GM12878 (cell line): ENCODE measurements at regions not wholly inside any gene's neighbourhood (a gene's known extent, or its start where the extent isn't known, plus 50 kb on each side); places are given as distances from the start of the nearest gene placed in this dataset.

Experiments used
- ATAC-seq: fragments of 200-7000 bp; cut with Tn5 transposase; 3 replicates; pipeline ENCODE4 v1.9.1; 2020; ENCODE audit warnings: mild to moderate bottlenecking, moderate library complexity
- BruUV-seq: library from RNA; stranded (reverse); fragments of 400-500 nt; replicated peaks from 2 replicates; lab custom pipeline; 2021; lab: Mats Ljungman, UMichigan
- CTCF ChIA-PET: fragments of 300-600 bp; sonication (Branson Sonifier 250); formaldehyde crosslinking; extraction: SDS; loops from one replicate; lab custom pipeline; 2021; ENCODE audit warnings: inconsistent platforms; lab: Yijun Ruan, JAX
- POLR2A ChIA-PET: fragments of 350-600 bp; formaldehyde crosslinking; extraction: SDS; loops from one replicate; lab custom pipeline; 2021; ENCODE audit warnings: inconsistent platforms; lab: Charles Lee
- RAD21 ChIA-PET: fragments of 300-600 bp; sonication (Branson Sonifier 250); formaldehyde crosslinking; loops from one replicate; lab custom pipeline; 2023; ENCODE audit warnings: antibody characterized with exemption; ENCODE audit not compliant: unreplicated experiment; lab: Charles Lee
- SMC1A ChIA-PET: fragments of 300-600 bp; sonication (Branson Sonifier 250); formaldehyde crosslinking; loops from one replicate; lab custom pipeline; 2023; ENCODE audit not compliant: unreplicated experiment, uncharacterized antibody; lab: Charles Lee
- DNase-seq: peaks from one replicate; pipeline ENCODE4 v3.0.0-alpha.2; 2011; ENCODE audit warnings: low read depth, low spot score
- FAIRE-seq: peaks from 3 replicates; lab custom pipeline; 2011; peaks lifted over from hg19 to GRCh38; lab: Jason Lieb, UNC
- H2AFZ ChIP-seq: 2 replicates; pipeline ENCODE4 v1.6.0; 2011; ENCODE audit warnings: low read depth, low read length, control low read depth; ENCODE audit not compliant: control insufficient read depth
- H3K27ac ChIP-seq: 2 replicates; pipeline ENCODE4 v1.5.1; 2011; ENCODE audit warnings: control low read depth; ENCODE audit not compliant: control insufficient read depth, insufficient read depth
- H3K27me3 ChIP-seq, 2 experiments: replicated peaks in 1 of 2; 2 replicates each; pipeline versions ENCODE4 v1.6.0 to v1.6.1; 2011; ENCODE audit warnings: low read length in 1 of 2; ENCODE audit not compliant: control insufficient read depth in 2 of 2, insufficient read depth in 2 of 2
- H3K36me3 ChIP-seq, 2 experiments: 2 replicates each; pipeline ENCODE4 v1.5.1; 2011; ENCODE audit warnings: low read length in 1 of 2; ENCODE audit not compliant: control insufficient read depth in 2 of 2, insufficient read depth in 2 of 2
- H3K4me1 ChIP-seq: 2 replicates; pipeline ENCODE4 v1.6.1; 2011; ENCODE audit warnings: mild to moderate bottlenecking, low read length, moderate library complexity, mixed read lengths; ENCODE audit not compliant: control insufficient read depth, insufficient read depth
- H3K4me2 ChIP-seq: 2 replicates; pipeline ENCODE4 v1.6.0; 2011; ENCODE audit warnings: control low read depth; ENCODE audit not compliant: control insufficient read depth, insufficient read depth
- H3K4me3 ChIP-seq: fragments of 200-600 bp; sonication (generic); 2 replicates; pipeline ENCODE4 v1.5.1; 2016
- H3K79me2 ChIP-seq: 2 replicates; pipeline ENCODE4 v1.6.0; 2011; ENCODE audit warnings: low read length; ENCODE audit not compliant: control insufficient read depth, insufficient read depth
- H3K9ac ChIP-seq: 2 replicates; pipeline ENCODE4 v1.8.0; 2011; ENCODE audit warnings: low read length, control low read depth, mixed read lengths; ENCODE audit not compliant: control insufficient read depth, insufficient read depth
- H3K9me3 ChIP-seq: replicated peaks from 3 replicates; pipeline ENCODE4 v1.5.1; 2011; ENCODE audit warnings: mild to moderate bottlenecking, low read length; ENCODE audit not compliant: control insufficient read depth, insufficient read depth
- H4K20me1 ChIP-seq: 2 replicates; pipeline ENCODE4 v1.6.0; 2011; ENCODE audit not compliant: control insufficient read depth, insufficient read depth
- E2F8 ChIP-seq: fragments of 450-650 bp; IDR thresholded peaks from 2 replicates; pipeline ENCODE4 v1.6.1; 2018; ENCODE audit warnings: mild to moderate bottlenecking, low read depth, moderate library complexity; ENCODE audit not compliant: partially characterized antibody
- NBN ChIP-seq: fragments of 450-650 bp; IDR thresholded peaks from 2 replicates; pipeline ENCODE4 v1.6.1; 2016
- PKNOX1 ChIP-seq: fragments of 450-650 bp; IDR thresholded peaks from 2 replicates; pipeline ENCODE4 v1.6.1; 2016; ENCODE audit warnings: mild to moderate bottlenecking
- SIN3A ChIP-seq: IDR thresholded peaks from 2 replicates; pipeline ENCODE4 v1.6.1; 2012; ENCODE audit warnings: low read depth, low read length, improper control_type of control experiment
- SMAD5 ChIP-seq: IDR thresholded peaks from 2 replicates; pipeline ENCODE4 v1.6.1; 2016; ENCODE audit warnings: antibody characterized with exemption, low read depth
- WGBS: methylation state at CpG from one replicate; pipeline ENCODE4 v1.1.6; 2016; ENCODE audit warnings: low lambda C conversion rate; ENCODE audit not compliant: insufficient replicate concordance, insufficient coverage; ENCODE audit errors: missing lambda C conversion rate; 5-methylcytosine and 5-hydroxymethylcytosine counted together
- in situ Hi-C: fragments of 300-500 bp; cut with MboI; formaldehyde crosslinking; loops from 9 replicates; pipeline ENCODE4 v1.14.3; 2018; ENCODE audit warnings: mixed read lengths
- intact Hi-C: fragments of 100-400 bp; cut with micrococcal nuclease; formaldehyde crosslinking; loops from one replicate; pipeline ENCODE4 v1.14.2; 2022; ENCODE audit not compliant: unreplicated experiment

- CTCF ChIA-PET, result interaction anchor here (0.6 kb wide), 1 partner anchor 605 kb away, joined by 3 read pairs; no protein-coding TSS in a partner anchor
- no TSS peak for BruUV-seq
- POLR2A ChIA-PET, result no interaction called here
- H2AFZ ChIP-seq, result no peak overlapping the region
- H3K36me3 ChIP-seq, result no peaks in the 10 kb centered on the region
- no peak overlapping the region for H3K4me3 ChIP-seq
- 29% methylated on average over 10 of the region's 10 CpGs for WGBS
- no peaks in the 10 kb centered on the region; the same call in 2 of the 3 replicates for H3K9me3 ChIP-seq
- no peaks in the 10 kb centered on the region; a peak in 1 of 4 replicates for H3K27me3 ChIP-seq
- no peaks in the 10 kb centered on the region for H3K4me1 ChIP-seq
- in situ Hi-C loops, result no loop called here
- SMC1A ChIA-PET, result no interaction called here
- no peak overlapping the region for H3K4me2 ChIP-seq
- H3K27ac ChIP-seq, result no peak overlapping the region
- DNase-seq (no peak), ATAC-seq (no peak), FAIRE-seq (no peak)
- RAD21 ChIA-PET, result no interaction called here
- intact Hi-C loops, result no loop called here
- no peak for TF ChIP-seq SIN3A
- no peak for TF ChIP-seq E2F8
- no peaks in the 10 kb centered on the region for H3K79me2 ChIP-seq
- H4K20me1 ChIP-seq, result no peaks in the 10 kb centered on the region
- H3K9ac ChIP-seq, result no peak overlapping the region
These were observed 246.5 kb upstream of the CIBAR2 start for GRCh38 chr16:85358704-85359146.

- ChIA-PET SMC1A (no interaction called here), RAD21 (no interaction called here), CTCF (interaction anchor here (0.6 kb wide), 1 partner anchor 605 kb away, joined by 3 read pairs; no protein-coding TSS in a partner anchor), POLR2A (no interaction called here)
- Histone ChIP-seq H3K9me3 (no peaks in the 10 kb centered on the region; the same call in 2 of the 3 replicates), H3K36me3 (no peaks in the 10 kb centered on the region), H3K9ac (no peak overlapping the region), H2AFZ (no peak overlapping the region), H4K20me1 (no peaks in the 10 kb centered on the region), H3K4me3 (no peak overlapping the region), H3K27me3 (no peaks in the 10 kb centered on the region; a peak in 1 of 4 replicates), H3K79me2 (no peaks in the 10 kb centered on the region), H3K4me2 (no peak overlapping the region), H3K4me1 (no peaks in the 10 kb centered on the region), H3K27ac (no peak overlapping the region)
- no peak for FAIRE-seq
- in situ Hi-C loops, result no loop called here
- WGBS, result 38% methylated on average over 21 of the region's 21 CpGs
- intact Hi-C loops, result no loop called here
- peak; percentile 38 for ATAC-seq
- no TSS peak for BruUV-seq
- TF ChIP-seq SMAD5 (no peak), NBN (no peak), PKNOX1 (peak; percentile 28; the same call in 1 of the 2 replicates)
- no peak for DNase-seq
These were observed 247.0 kb upstream of the CIBAR2 start for GRCh38 chr16:85359147-85359822.
